ENCODE measurements at regions not wholly inside any gene's neighbourhood (a gene's known extent, or its start where the extent isn't known, plus 50 kb on each side); places are given as distances from the start of the nearest gene placed in this dataset.

GRCh38 chr1:5568321-5568720, 423.9 kb downstream of the NPHP4 start:
- ATAC-seq (no peak), DNase-seq (ENCODE audit: low read depth, low spot score) (no peak)
- no peak overlapping the region for H3K4me2 ChIP-seq (ENCODE audit: low read length)
- H3K4me1 ChIP-seq (ENCODE audit: control insufficient read depth in 1 of 2, insufficient read depth in 2 of 2, low read length in 2 of 2), result no peaks in the 10 kb centered on the region
- no peaks in the 10 kb centered on the region for H3K9me2 ChIP-seq (ENCODE audit: insufficient read depth)
- 0 out of 2 replicates have a peak, but pooled peaks cover 2% of the 10 kb centered on the region for H3K27me3 ChIP-seq (ENCODE audit: insufficient read depth, low read length)
- intact Hi-C loops (cut with micrococcal nuclease), result no loop called here
- H3K9ac ChIP-seq (ENCODE audit: low read length), result no peak overlapping the region
- H3K4me3 ChIP-seq (replicated peaks in 1 of 2; ENCODE audit: low read depth in 1 of 2, low read length in 2 of 2), result no peak overlapping the region
- TF ChIP-seq SRF (IDR thresholded peaks at IDR 0.05; ENCODE audit: low read depth) (no peak), POLR2AphosphoS5 (IDR thresholded peaks at IDR 0.05; ENCODE audit: low read depth, low read length) (no peak), ZBTB33 (IDR thresholded peaks at IDR 0.05; ENCODE audit: extremely low read depth, insufficient replicate concordance, low read length) (no peak), CEBPB (IDR thresholded peaks at IDR 0.05; ENCODE audit: low read depth) (no peak), RAD21 (IDR thresholded peaks at IDR 0.05; ENCODE audit: low read depth) (no peak), SP1 (IDR thresholded peaks at IDR 0.05; ENCODE audit: low read depth) (no peak), EGR1 (IDR thresholded peaks at IDR 0.05; ENCODE audit: low read depth) (no peak), REST (IDR thresholded peaks at IDR 0.05; ENCODE audit: low read depth) (no peak), EZH2phosphoT487 (IDR thresholded peaks at IDR 0.05; ENCODE audit: borderline replicate concordance) (no peak)
- no peaks in the 10 kb centered on the region for H3K79me2 ChIP-seq (ENCODE audit: insufficient read depth, low read length)
- BruUV-seq (replicated peaks), result no TSS peak
- no peaks in the 10 kb centered on the region for H3K9me3 ChIP-seq (ENCODE audit: control insufficient read depth in 1 of 2, insufficient read depth in 1 of 2, low read depth in 1 of 2, low read length in 2 of 2)
- no peak overlapping the region for H3K27ac ChIP-seq (ENCODE audit: low read depth, low read length)
- H2AFZ ChIP-seq (ENCODE audit: low read depth, low read length, poor library complexity, severe bottlenecking), result no peak overlapping the region
- H4K20me1 ChIP-seq (ENCODE audit: insufficient read depth), result no peaks in the 10 kb centered on the region
- ChIA-PET CTCF (no interaction called here), POLR2A (no interaction called here), RAD21 (ENCODE audit: low non-redundant PET in 1 of 2, low total read pairs in 2 of 2, uncharacterized antibody in 2 of 2, unreplicated experiment in 2 of 2) (no interaction called here)
- H3K36me3 ChIP-seq (ENCODE audit: control insufficient read depth in 1 of 2, insufficient read depth in 2 of 2, low read length in 2 of 2), result no peaks in the 10 kb centered on the region

Data from HCT116 (cell line).